AG10803 (cell line): ENCODE measurements at regions not wholly inside any gene's neighbourhood (a gene's known extent, or its start where the extent isn't known, plus 50 kb on each side); places are given as distances from the start of the nearest gene placed in this dataset.

Experiments used
- DNase-seq: peaks from one replicate; pipeline ENCODE4 v3.0.0; 2010; ENCODE audit warnings: low read depth
- H3K4me3 ChIP-seq: 2 replicates; pipeline ENCODE4 v1.5.1; 2011; ENCODE audit warnings: mild to moderate bottlenecking, low read length, control low read depth
- CTCF ChIP-seq: conservative IDR thresholded peaks from 2 replicates; pipeline ENCODE4 v1.5.1; 2011; ENCODE audit warnings: mild to moderate bottlenecking, low read length, control low read depth, inconsistent platforms

- no peak for DNase-seq
- H3K4me3 ChIP-seq: no peak overlapping the region
- TF ChIP-seq CTCF: no peak
Measured at GRCh38 chrX:74238771-74239170, 65.2 kb upstream of the ZCCHC13 start.

GRCh38 chrX:74234818-74235217 lies 69.2 kb upstream of the ZCCHC13 start:
- no peak for TF ChIP-seq CTCF
- no peak for DNase-seq
- H3K4me3 ChIP-seq: no peak overlapping the region

GRCh38 chrX:74232859-74233258 lies 71.1 kb upstream of the ZCCHC13 start:
- peak; percentile 21; the same call in 1 of the 2 replicates for TF ChIP-seq CTCF
- no peak overlapping the region for H3K4me3 ChIP-seq
- DNase-seq: peak; percentile 18

GRCh38 chrX:74231625-74232024 lies 72.4 kb upstream of the ZCCHC13 start:
- TF ChIP-seq CTCF: no peak
- no peak overlapping the region for H3K4me3 ChIP-seq
- no peak for DNase-seq

GRCh38 chrX:74230094-74230493 lies 73.9 kb upstream of the ZCCHC13 start:
- no peak for DNase-seq
- no peak overlapping the region for H3K4me3 ChIP-seq
- no peak; the same call in 1 of the 2 replicates for TF ChIP-seq CTCF

- TF ChIP-seq CTCF: no peak
Measured at GRCh38 chrX:74225111-74225510, 78.9 kb upstream of the ZCCHC13 start.

GRCh38 chrX:74220277-74220676 lies 83.7 kb upstream of the ZCCHC13 start:
- TF ChIP-seq CTCF: no peak
- no peak for DNase-seq

More at GRCh38 chrX:74225111-74225510, 78.9 kb upstream of the ZCCHC13 start:
- no peak overlapping the region for H3K4me3 ChIP-seq
- no peak for DNase-seq

More at GRCh38 chrX:74220277-74220676, 83.7 kb upstream of the ZCCHC13 start:
- H3K4me3 ChIP-seq: no peak overlapping the region
